IMR-90 (cell line): ENCODE measurements at regions not wholly inside any gene's neighbourhood (a gene's known extent, or its start where the extent isn't known, plus 50 kb on each side); places are given as distances from the start of the nearest gene placed in this dataset.

Experiments
- ATAC-seq: fragments of 200-7000 bp; cut with Tn5 transposase; 2 replicates; pipeline ENCODE4 v1.9.1; 2020; ENCODE audit warnings: low read depth, mild to moderate bottlenecking, moderate library complexity
- BruUV-seq: library from RNA; stranded (reverse); fragments of 400-500 nt; replicated peaks from 2 replicates; lab custom pipeline; 2021; lab: Mats Ljungman, UMichigan
- CTCF ChIA-PET: fragments of 300-600 bp; formaldehyde crosslinking; extraction: SDS; loops from one replicate; lab custom pipeline; 2021; ENCODE audit warnings: antibody characterized with exemption; lab: Yijun Ruan, JAX
- POLR2A ChIA-PET: fragments of 300-600 bp; sonication (Branson Sonifier 250); formaldehyde crosslinking; loops from one replicate; lab custom pipeline; 2022; ENCODE audit warnings: antibody characterized with exemption; ENCODE audit not compliant: unreplicated experiment; lab: Charles Lee
- DNase-seq: peaks from one replicate; pipeline ENCODE4 v3.0.0; 2013
- H2AFZ ChIP-seq: replicated peaks from 2 replicates; pipeline ENCODE3; 2013; ENCODE audit warnings: low read length, mild to moderate bottlenecking; ENCODE audit not compliant: poor library complexity
- H2AK5ac ChIP-seq: 2 replicates; pipeline ENCODE4 v1.6.1; 2013; ENCODE audit warnings: low read depth, low read length, inconsistent platforms
- H2AK9ac ChIP-seq: replicated peaks from 2 replicates; pipeline ENCODE3; 2013; ENCODE audit warnings: mild to moderate bottlenecking, low read depth, low read length, moderate library complexity; ENCODE audit not compliant: poor library complexity
- H2BK120ac ChIP-seq: 2 replicates; pipeline ENCODE4 v1.6.1; 2013; ENCODE audit warnings: low read depth, low read length, inconsistent platforms
- H2BK15ac ChIP-seq: 3 replicates; pipeline ENCODE4 v1.6.1; 2013; ENCODE audit warnings: low read depth, low read length, inconsistent platforms
- H2BK20ac ChIP-seq: 2 replicates; pipeline ENCODE4 v1.6.1; 2013; ENCODE audit warnings: low read depth, mild to moderate bottlenecking, inconsistent platforms, low read length, moderate library complexity
- H2BK5ac ChIP-seq: 2 replicates; pipeline ENCODE4 v1.6.1; 2013; ENCODE audit warnings: mild to moderate bottlenecking, low read depth, low read length, inconsistent platforms; ENCODE audit not compliant: poor library complexity, severe bottlenecking
- H3K14ac ChIP-seq: replicated peaks from 2 replicates; pipeline ENCODE4 v1.6.1; 2013; ENCODE audit warnings: low read depth, low read length, inconsistent platforms
- H3K18ac ChIP-seq: 2 replicates; pipeline ENCODE4 v1.6.1; 2013; ENCODE audit warnings: low read depth, low read length, control low read depth
- H3K23ac ChIP-seq: 2 replicates; pipeline ENCODE4 v1.6.1; 2013; ENCODE audit warnings: low read depth, low read length, inconsistent platforms
- H3K27ac ChIP-seq: 2 replicates; pipeline ENCODE4 v1.5.1; 2013; ENCODE audit warnings: mild to moderate bottlenecking, control low read depth, low read length; ENCODE audit not compliant: insufficient read depth
- H3K27me3 ChIP-seq: 2 replicates; pipeline ENCODE4 v1.6.1; 2013; ENCODE audit warnings: low read length; ENCODE audit not compliant: control insufficient read depth, insufficient read depth
- H3K36me3 ChIP-seq: 2 replicates; pipeline ENCODE4 v1.6.1; 2013; ENCODE audit warnings: low read length, mixed read lengths; ENCODE audit not compliant: control insufficient read depth, insufficient read depth
- H3K4ac ChIP-seq: 2 replicates; pipeline ENCODE4 v1.6.1; 2013; ENCODE audit warnings: low read depth, low read length, inconsistent platforms
- H3K4me1 ChIP-seq: 2 replicates; pipeline ENCODE4 v1.6.1; 2013; ENCODE audit warnings: low read length, mixed read lengths; ENCODE audit not compliant: control insufficient read depth, insufficient read depth
- H3K4me2 ChIP-seq: 2 replicates; pipeline ENCODE4 v1.6.1; 2013; ENCODE audit warnings: low read depth, mild to moderate bottlenecking, control low read depth, low read length, moderate library complexity
- H3K4me3 ChIP-seq: 2 replicates; pipeline ENCODE4 v1.5.1; 2013; ENCODE audit warnings: low read depth, mild to moderate bottlenecking, control low read depth, low read length, moderate library complexity; ENCODE audit not compliant: insufficient read depth
- H3K56ac ChIP-seq: 2 replicates; pipeline ENCODE4 v1.6.1; 2013; ENCODE audit warnings: low read length, inconsistent platforms; ENCODE audit not compliant: insufficient read depth; ENCODE audit errors: extremely low read depth
- H3K79me1 ChIP-seq, 2 experiments: 2 replicates each; pipeline ENCODE4 v1.6.1; 2013; ENCODE audit warnings: low read length in 2 of 2, inconsistent platforms in 1 of 2, low read depth in 1 of 2
- H3K9ac ChIP-seq: 2 replicates; pipeline ENCODE4 v1.6.1; 2013; ENCODE audit warnings: low read depth, low read length, control low read depth
- H3K9me1 ChIP-seq: 2 replicates; pipeline ENCODE4 v1.6.1; 2013; ENCODE audit warnings: low read length, inconsistent platforms; ENCODE audit not compliant: insufficient read depth
- H3K9me3 ChIP-seq: 2 replicates; pipeline ENCODE4 v1.6.1; 2013; ENCODE audit warnings: low read length; ENCODE audit not compliant: control insufficient read depth, insufficient read depth
- H4K20me1 ChIP-seq: 2 replicates; pipeline ENCODE4 v1.6.1; 2013; ENCODE audit warnings: low read length, inconsistent platforms; ENCODE audit not compliant: insufficient read depth
- H4K5ac ChIP-seq: 2 replicates; pipeline ENCODE4 v1.6.1; 2013; ENCODE audit warnings: mild to moderate bottlenecking, low read depth, low read length, control low read depth
- H4K8ac ChIP-seq, 2 experiments: 2 replicates each; pipeline ENCODE4 v1.6.1; 2013; ENCODE audit warnings: low read depth in 2 of 2, low read length in 2 of 2, control low read depth in 1 of 2, inconsistent platforms in 1 of 2
- H4K91ac ChIP-seq: 2 replicates; pipeline ENCODE4 v1.6.1; 2013; ENCODE audit warnings: low read depth, low read length, inconsistent platforms; ENCODE audit not compliant: insufficient read depth
- MAFK ChIP-seq: IDR thresholded peaks from 2 replicates; pipeline ENCODE4 v1.6.1; 2012; ENCODE audit warnings: low read depth, low read length, improper control_type of control experiment
- POLR2A ChIP-seq: IDR thresholded peaks from 2 replicates; pipeline ENCODE4 v1.6.1; 2012; ENCODE audit warnings: mild to moderate bottlenecking, low read depth, low read length
- WGBS, 2 experiments: methylation state at CpG; one replicate each; pipeline versions ENCODE4 v1.1.5 to v1.1.7; 2013; ENCODE audit warnings: missing lambda C conversion rate in 2 of 2; ENCODE audit not compliant: insufficient read length in 1 of 2; ENCODE audit errors: extremely low coverage in 2 of 2; 5-methylcytosine and 5-hydroxymethylcytosine counted together
- dilution Hi-C: fragments of 300-500 bp; cut with HindIII; formaldehyde crosslinking; loops from one replicate; pipeline ENCODE4 v1.14.3; 2018; ENCODE audit warnings: low sequenced_read_pairs; ENCODE audit not compliant: unreplicated experiment
- in situ Hi-C: fragments of 300-500 bp; cut with MboI; formaldehyde crosslinking; loops from 3 replicates; pipeline ENCODE4 v1.14.3; 2019; ENCODE audit warnings: low sequenced_read_pairs, inconsistent platforms, mixed read lengths
- intact Hi-C: fragments of 100-400 bp; cut with micrococcal nuclease; formaldehyde crosslinking; loops from 2 replicates; pipeline ENCODE4 v1.10.0; 2022

GRCh38 chrX:87744391-87744790 lies 226.8 kb downstream of the KLHL4 start:
- Histone ChIP-seq H3K79me1 (no peaks in the 10 kb centered on the region), H4K5ac (no peak overlapping the region), H2BK5ac (no peak overlapping the region), H2BK20ac (no peak overlapping the region), H2BK120ac (no peak overlapping the region), H4K20me1 (no peaks in the 10 kb centered on the region), H4K8ac (no peak overlapping the region), H2BK15ac (no peak overlapping the region), H3K9me1 (no peaks in the 10 kb centered on the region), H3K27ac (no peak overlapping the region), H3K18ac (no peak overlapping the region), H2AFZ (no peak overlapping the region), H3K23ac (no peak overlapping the region), H3K56ac (no peak overlapping the region), H3K4me2 (no peak overlapping the region), H3K9ac (no peak overlapping the region), H3K4me1 (no peaks in the 10 kb centered on the region), H3K4ac (no peak overlapping the region), H2AK9ac (no peak overlapping the region), H3K27me3 (no peaks in the 10 kb centered on the region), H3K9me3 (no peaks in the 10 kb centered on the region), H3K4me3 (no peak overlapping the region), H3K36me3 (no peaks in the 10 kb centered on the region), H2AK5ac (no peak overlapping the region), H3K14ac (no peak overlapping the region), H4K91ac (no peak overlapping the region)
- in situ Hi-C loops = no loop called here
- DNase-seq (no peak), ATAC-seq (no peak)
- TF ChIP-seq MAFK (peak; percentile 86), POLR2A (no peak)
- no TSS peak for BruUV-seq
- dilution Hi-C loops = no loop called here
- POLR2A ChIA-PET = no interaction called here
- WGBS, 2 experiments = no CpG with 5 or more reads among the region's 1 CpG
- CTCF ChIA-PET = no interaction called here
- intact Hi-C loops = no loop called here
